ENCODE measurements at regions not wholly inside any gene's neighbourhood (a gene's known extent, or its start where the extent isn't known, plus 50 kb on each side); places are given as distances from the start of the nearest gene placed in this dataset.
"Not testable (repeated sequence)": the region's sequence is repeated elsewhere in the genome, so short reads cannot be mapped to it uniquely, and the experiment has no call there.

DNA sequence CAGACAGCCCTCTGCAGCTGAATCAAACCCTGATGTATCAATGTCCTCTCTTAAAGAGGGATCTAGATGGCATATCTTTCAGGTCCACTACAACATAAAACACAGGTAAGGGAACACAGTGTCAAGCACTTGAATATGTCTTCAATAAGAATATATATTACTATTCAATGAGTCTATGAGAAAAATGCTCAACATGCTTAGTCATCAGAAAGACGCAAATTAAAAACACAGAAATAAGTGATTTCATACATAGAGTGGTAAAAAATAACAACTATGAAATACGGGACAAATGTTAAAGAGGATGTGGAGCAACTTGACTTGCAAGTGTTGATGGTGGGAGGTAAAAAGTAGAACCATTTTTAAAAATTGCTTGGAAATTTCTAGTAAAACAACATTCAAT, 544.6 kb upstream of the HS3ST1 start:
- DNase-seq (ENCODE audit: extremely low read depth, low read depth) = no peak
- no peak overlapping the region for H3K4me3 ChIP-seq (replicated peaks; ENCODE audit: low read depth, low read length)
- TF ChIP-seq, protein P1, sequence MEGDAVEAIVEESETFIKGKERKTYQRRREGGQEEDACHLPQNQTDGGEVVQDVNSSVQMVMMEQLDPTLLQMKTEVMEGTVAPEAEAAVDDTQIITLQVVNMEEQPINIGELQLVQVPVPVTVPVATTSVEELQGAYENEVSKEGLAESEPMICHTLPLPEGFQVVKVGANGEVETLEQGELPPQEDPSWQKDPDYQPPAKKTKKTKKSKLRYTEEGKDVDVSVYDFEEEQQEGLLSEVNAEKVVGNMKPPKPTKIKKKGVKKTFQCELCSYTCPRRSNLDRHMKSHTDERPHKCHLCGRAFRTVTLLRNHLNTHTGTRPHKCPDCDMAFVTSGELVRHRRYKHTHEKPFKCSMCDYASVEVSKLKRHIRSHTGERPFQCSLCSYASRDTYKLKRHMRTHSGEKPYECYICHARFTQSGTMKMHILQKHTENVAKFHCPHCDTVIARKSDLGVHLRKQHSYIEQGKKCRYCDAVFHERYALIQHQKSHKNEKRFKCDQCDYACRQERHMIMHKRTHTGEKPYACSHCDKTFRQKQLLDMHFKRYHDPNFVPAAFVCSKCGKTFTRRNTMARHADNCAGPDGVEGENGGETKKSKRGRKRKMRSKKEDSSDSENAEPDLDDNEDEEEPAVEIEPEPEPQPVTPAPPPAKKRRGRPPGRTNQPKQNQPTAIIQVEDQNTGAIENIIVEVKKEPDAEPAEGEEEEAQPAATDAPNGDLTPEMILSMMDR (IDR thresholded peaks at IDR 0.05; ENCODE audit: low read depth, low read length, missing control alignments) = no peak

- TF ChIP-seq, protein P1 (IDR thresholded peaks at IDR 0.05; ENCODE audit: low read depth, low read length, missing control alignments) = no peak
- H3K4me3 ChIP-seq (replicated peaks; ENCODE audit: low read depth, low read length) = no peak overlapping the region
- DNase-seq (ENCODE audit: extremely low read depth, low read depth) = no peak
These were observed 542.1 kb upstream of the HS3ST1 start for GRCh38 chr4:11970754-11971153.

DNA sequence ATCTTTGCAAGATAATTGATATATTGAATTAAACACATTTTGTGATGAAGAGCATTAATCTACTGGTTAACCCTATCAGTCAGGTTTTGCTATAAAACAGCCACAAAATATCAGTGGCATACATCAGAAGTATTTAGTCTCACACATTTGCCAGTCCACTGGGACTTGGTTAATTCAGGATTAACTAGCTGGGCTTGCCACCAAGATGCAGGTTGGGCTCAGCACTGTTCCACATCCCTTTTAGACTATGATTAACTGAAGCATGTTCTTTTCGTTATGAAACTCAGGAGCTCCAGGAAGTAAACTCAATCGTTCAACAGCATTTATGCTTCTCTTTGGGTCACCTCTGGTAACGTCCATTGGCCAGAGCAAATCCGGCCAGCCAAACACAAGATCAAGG, 538.1 kb upstream of the HS3ST1 start:
- DNase-seq (ENCODE audit: extremely low read depth, low read depth) = no peak
- no peak overlapping the region for H3K4me3 ChIP-seq (replicated peaks; ENCODE audit: low read depth, low read length)
- TF ChIP-seq, protein P1 (IDR thresholded peaks at IDR 0.05; ENCODE audit: low read depth, low read length, missing control alignments) = no peak

DNA sequence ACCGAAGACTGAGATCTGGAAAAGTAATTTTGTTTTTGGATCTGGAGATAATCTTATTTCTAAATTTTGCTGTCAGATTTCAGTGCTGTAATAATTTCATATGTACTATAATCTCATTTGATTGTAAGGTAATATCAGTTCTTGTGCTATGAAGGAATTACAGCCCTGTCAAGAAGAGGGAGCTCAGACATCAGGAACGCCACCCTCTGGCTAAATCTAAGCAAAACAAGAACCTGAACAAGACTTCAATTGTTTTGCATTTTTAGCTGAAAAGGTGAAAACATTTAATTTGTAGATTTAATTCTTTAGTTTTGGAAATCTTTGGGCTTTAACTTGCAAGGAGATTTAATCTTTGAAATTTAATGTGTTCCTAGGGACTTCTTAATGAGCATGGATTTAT, 525.4 kb upstream of the HS3ST1 start:
- DNase-seq (ENCODE audit: extremely low read depth, low read depth) = no peak
- TF ChIP-seq, protein P1 (IDR thresholded peaks at IDR 0.05; ENCODE audit: low read depth, low read length, missing control alignments) = no peak
- no peak overlapping the region for H3K4me3 ChIP-seq (replicated peaks; ENCODE audit: low read depth, low read length)

DNA sequence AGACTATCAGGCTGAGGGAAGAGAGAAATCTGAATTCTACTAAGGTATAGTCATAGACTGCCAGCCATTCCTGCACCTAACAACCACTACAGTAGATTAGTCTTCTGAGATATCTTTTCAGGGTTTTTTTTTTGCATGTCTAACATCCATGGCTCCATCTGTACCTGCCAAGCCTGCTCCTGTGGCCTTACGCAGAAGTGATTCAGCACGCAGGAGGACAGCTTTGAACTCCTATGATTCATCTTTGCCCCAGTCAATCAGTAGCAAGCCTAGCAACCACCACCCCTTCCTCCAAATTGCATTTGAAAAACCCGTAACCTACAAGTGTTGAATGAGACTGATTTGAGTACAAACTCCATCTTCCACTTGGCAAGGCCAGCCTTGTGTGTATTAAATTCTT, 520.7 kb upstream of the HS3ST1 start:
- DNase-seq (ENCODE audit: extremely low read depth, low read depth) = no peak
- TF ChIP-seq, protein P1 (IDR thresholded peaks at IDR 0.05; ENCODE audit: low read depth, low read length, missing control alignments) = no peak

GRCh38 chr4:11947629-11948028, 518.9 kb upstream of the HS3ST1 start:
- DNase-seq (ENCODE audit: extremely low read depth, low read depth); H3K4me3 ChIP-seq (replicated peaks; ENCODE audit: low read depth, low read length): not testable (repeated sequence)

More for the DNA sequence above, 520.7 kb upstream of the HS3ST1 start:
- H3K4me3 ChIP-seq (replicated peaks; ENCODE audit: low read depth, low read length) = no peak overlapping the region

DNA sequence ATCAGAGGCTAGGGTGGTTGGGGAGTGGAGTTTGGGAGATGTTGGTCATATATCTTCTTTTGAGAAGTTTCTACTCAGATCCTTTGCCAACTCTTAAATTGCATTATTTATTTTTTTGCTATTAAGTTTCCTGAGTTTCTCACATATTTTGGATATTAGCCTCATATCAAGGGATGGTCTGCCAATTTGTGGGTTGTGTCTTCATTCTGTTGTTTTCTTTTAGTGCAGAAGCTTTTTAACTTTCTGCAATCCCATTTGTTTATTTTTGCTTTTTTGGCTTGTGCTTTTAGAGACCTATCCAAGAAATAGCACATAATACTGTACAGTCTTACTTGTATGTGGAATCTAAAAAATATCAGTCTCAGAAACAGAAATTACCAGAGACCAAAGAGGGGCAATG, 509.2 kb upstream of the HS3ST1 start:
- H3K4me3 ChIP-seq (replicated peaks; ENCODE audit: low read depth, low read length) = no peak overlapping the region
- TF ChIP-seq, protein P1 (IDR thresholded peaks at IDR 0.05; ENCODE audit: low read depth, low read length, missing control alignments) = no peak
- DNase-seq (ENCODE audit: extremely low read depth, low read depth) = no peak

All from HFF-Myc (cell line).